Endothelial cell of umbilical vein (primary cell): ENCODE measurements at regions not wholly inside any gene's neighbourhood (a gene's known extent, or its start where the extent isn't known, plus 50 kb on each side); places are given as distances from the start of the nearest gene placed in this dataset.

Experiments used
- BruUV-seq: library from RNA; stranded (reverse); fragments of 400-500 nt; replicated peaks from 2 replicates; lab custom pipeline; 2021; lab: Mats Ljungman, UMichigan
- CTCF ChIA-PET: fragments of 300-600, 350-600 bp; sonication (Branson Sonifier 250); formaldehyde crosslinking; loops from one replicate; lab custom pipeline; 2021; ENCODE audit warnings: antibody characterized with exemption, inconsistent platforms; lab: Charles Lee
- POLR2A ChIA-PET: fragments of 300-600, 350-600 bp; sonication (Branson Sonifier 250); formaldehyde crosslinking; loops from one replicate; lab custom pipeline; 2021; ENCODE audit warnings: antibody characterized with exemption, inconsistent platforms; lab: Charles Lee
- DNase-seq: peaks from one replicate; pipeline ENCODE4 v3.0.0-alpha.2; 2011; ENCODE audit warnings: low read depth, low spot score
- FAIRE-seq: peaks from 2 replicates; lab custom pipeline; 2011; peaks lifted over from hg19 to GRCh38; lab: Jason Lieb, UNC
- H2AFZ ChIP-seq: 2 replicates; pipeline ENCODE4 v1.6.0; 2012; ENCODE audit warnings: low read depth, low read length, control low read depth, inconsistent platforms
- H3K27ac ChIP-seq: 2 replicates; pipeline ENCODE4 v1.5.1; 2011; ENCODE audit warnings: low read depth, mild to moderate bottlenecking, control low read depth, low read length, moderate library complexity; ENCODE audit not compliant: insufficient read depth
- H3K27me3 ChIP-seq, 2 experiments: 2 replicates each; pipeline versions ENCODE4 v1.6.0 to v1.6.1; 2011; ENCODE audit warnings: low read length in 2 of 2, mixed read lengths in 1 of 2; ENCODE audit not compliant: control insufficient read depth in 2 of 2, insufficient read depth in 2 of 2
- H3K36me3 ChIP-seq, 2 experiments: 2 replicates in 1 of 2; 3 replicates in 1 of 2; pipeline ENCODE4 v1.5.1; 2011; ENCODE audit warnings: low read length in 2 of 2, mild to moderate bottlenecking in 1 of 2, moderate library complexity in 1 of 2; ENCODE audit not compliant: control insufficient read depth in 2 of 2, insufficient read depth in 2 of 2; ENCODE audit errors: extremely low read depth in 1 of 2
- H3K4me1 ChIP-seq: 3 replicates; pipeline ENCODE4 v1.5.1; 2011; ENCODE audit warnings: mild to moderate bottlenecking, low read length; ENCODE audit not compliant: control insufficient read depth, insufficient read depth; ENCODE audit errors: extremely low read depth
- H3K4me2 ChIP-seq: 2 replicates; pipeline ENCODE4 v1.6.1; 2011; ENCODE audit warnings: low read length, control low read depth, mixed read lengths; ENCODE audit not compliant: insufficient read depth
- H3K4me3 ChIP-seq, 3 experiments: fragments of 200-600 bp in 1 of 3; sonication (generic), shearing (Covaris generic) in 1 of 3; replicated peaks in 1 of 3; 2 replicates each; pipeline ENCODE4 v1.5.1; 2011 to 2016; ENCODE audit warnings: control low read depth in 3 of 3, low read length in 3 of 3, mild to moderate bottlenecking in 2 of 3, inconsistent platforms in 1 of 3, low read depth in 1 of 3, moderate library complexity in 1 of 3; ENCODE audit not compliant: insufficient read depth in 1 of 3
- H3K79me2 ChIP-seq: 2 replicates; pipeline ENCODE4 v1.6.0; 2012; ENCODE audit warnings: low read length, inconsistent platforms; ENCODE audit not compliant: control insufficient read depth, insufficient read depth
- H3K9ac ChIP-seq: replicated peaks from 2 replicates; pipeline ENCODE3; 2011; ENCODE audit warnings: low read length, control low read depth; ENCODE audit not compliant: insufficient read depth; ENCODE audit errors: extremely low read depth
- H3K9me1 ChIP-seq: replicated peaks from 3 replicates; pipeline ENCODE4 v1.6.0; 2011; ENCODE audit warnings: mild to moderate bottlenecking, low read length; ENCODE audit not compliant: control insufficient read depth, insufficient read depth; ENCODE audit errors: extremely low read depth
- H3K9me3 ChIP-seq: replicated peaks from 2 replicates; pipeline ENCODE4 v1.5.1; 2012; ENCODE audit warnings: low read length, inconsistent platforms; ENCODE audit not compliant: control insufficient read depth, insufficient read depth
- H4K20me1 ChIP-seq: replicated peaks from 2 replicates; pipeline ENCODE3; 2011; ENCODE audit warnings: mild to moderate bottlenecking, low read length; ENCODE audit not compliant: control insufficient read depth, insufficient read depth; ENCODE audit errors: extremely low read depth
- CTCF ChIP-seq, 2 donors: IDR thresholded peaks; 1 replicate in 1 of 2; 2 replicates in 1 of 2; pipeline ENCODE4 v1.5.1; 2011; ENCODE audit warnings: low read length in 2 of 2, mild to moderate bottlenecking in 2 of 2, moderate library complexity in 2 of 2, control low read depth in 1 of 2, inconsistent platforms in 1 of 2, low read depth in 1 of 2; ENCODE audit not compliant: insufficient read depth in 1 of 2; ENCODE audit errors: extremely low read depth in 1 of 2
- EZH2 ChIP-seq: IDR thresholded peaks from 2 replicates; pipeline ENCODE4 v1.6.1; 2012; ENCODE audit warnings: borderline replicate concordance, low read depth, mild to moderate bottlenecking, moderate library complexity, low read length, inconsistent platforms; ENCODE audit not compliant: severe bottlenecking
- FOS ChIP-seq: IDR thresholded peaks from 2 replicates; pipeline ENCODE4 v1.6.1; 2011; ENCODE audit warnings: mild to moderate bottlenecking, low read length, moderate library complexity, borderline replicate concordance; ENCODE audit not compliant: insufficient read depth
- GATA2 ChIP-seq: IDR thresholded peaks from 2 replicates; pipeline ENCODE4 v1.7.0; 2011; ENCODE audit warnings: low read depth, mild to moderate bottlenecking, moderate library complexity, mixed read lengths, low read length; ENCODE audit not compliant: insufficient read length, insufficient read depth
- JUN ChIP-seq: IDR thresholded peaks from 2 replicates; pipeline ENCODE4 v1.6.1; 2011; ENCODE audit warnings: borderline replicate concordance, low read depth; ENCODE audit not compliant: insufficient read length, insufficient read depth
- MAX ChIP-seq: IDR thresholded peaks from 2 replicates; pipeline ENCODE4 v1.6.1; 2011; ENCODE audit not compliant: insufficient read depth, insufficient read length
- MYC ChIP-seq: IDR thresholded peaks from one replicate; pipeline ENCODE4 v1.6.1; 2011; ENCODE audit warnings: mild to moderate bottlenecking, low read depth, low read length
- POLR2A ChIP-seq: IDR thresholded peaks from 2 replicates; pipeline ENCODE4 v1.6.1; 2012; ENCODE audit warnings: low read depth, mild to moderate bottlenecking, control low read depth, low read length
- POLR2AphosphoS5 ChIP-seq: IDR thresholded peaks from 2 replicates; pipeline ENCODE4 v1.6.1; 2012; ENCODE audit warnings: low read depth, mild to moderate bottlenecking, control low read depth, low read length, moderate library complexity; ENCODE audit not compliant: insufficient read depth
- dilution Hi-C: fragments of 300-500 bp; cut with MboI; formaldehyde crosslinking; loops from one replicate; pipeline ENCODE4 v1.15.0; 2019; ENCODE audit warnings: low sequenced_read_pairs; ENCODE audit not compliant: extremely low pct_ligation_motif_present
- intact Hi-C: fragments of 100-400 bp; cut with micrococcal nuclease; formaldehyde crosslinking; loops from one replicate; pipeline ENCODE4 v1.10.0; 2022

GRCh38 chr20:60624066-60624465, 628.0 kb upstream of the CDH4 start:
- no TSS peak for BruUV-seq
- H3K4me1 ChIP-seq, result no peaks in the 10 kb centered on the region
- H3K27ac ChIP-seq, result no peak overlapping the region
- H3K79me2 ChIP-seq, result no peaks in the 10 kb centered on the region
- no peak for DNase-seq
- H3K36me3 ChIP-seq, result no peaks in the 10 kb centered on the region
- TF ChIP-seq GATA2 (no peak), MAX (no peak), POLR2AphosphoS5 (no peak), POLR2A (no peak), EZH2 (no peak), MYC (no peak), CTCF (IDR thresholded peaks at IDR 0.05; ENCODE audit: extremely low read depth in 1 of 2, insufficient read depth in 1 of 2, low read depth in 1 of 2, low read length in 2 of 2) (no peak), FOS (no peak), JUN (no peak)
- H2AFZ ChIP-seq, result no peak overlapping the region
- no peak for FAIRE-seq
- no peak overlapping the region for H3K4me3 ChIP-seq
- H3K27me3 ChIP-seq, result no peaks in the 10 kb centered on the region
- H4K20me1 ChIP-seq, result no peaks in the 10 kb centered on the region
- H3K4me2 ChIP-seq, result no peak overlapping the region
- POLR2A ChIA-PET, result no interaction called here
- no peaks in the 10 kb centered on the region for H3K9me1 ChIP-seq
- peaks cover 10% of the 10 kb centered on the region for H3K9me3 ChIP-seq
- intact Hi-C loops (no loop called here), dilution Hi-C loops (no loop called here)
- H3K9ac ChIP-seq, result no peak overlapping the region
- CTCF ChIA-PET, result no interaction called here
